SK-N-SH treated with all-trans-retinoic acid at 6 μM for 48 hours (cell line): ENCODE measurements at regions not wholly inside any gene's neighbourhood (a gene's known extent, or its start where the extent isn't known, plus 50 kb on each side); places are given as distances from the start of the nearest gene placed in this dataset.

Source experiments
- ARNTL ChIP-seq: fragments of 450-650 bp; formaldehyde crosslinking; IDR thresholded peaks from 2 replicates; pipeline ENCODE4 v1.5.0; 2020; ENCODE audit warnings: low read depth, mild to moderate bottlenecking, moderate library complexity, borderline replicate concordance
- CREB5 ChIP-seq: fragments of 250-450 bp; sonication (Bioruptor Pico); IDR thresholded peaks from 2 replicates; pipeline ENCODE4 v1.5.1; 2020; ENCODE audit warnings: low read depth, mild to moderate bottlenecking, moderate library complexity
- CSDC2 ChIP-seq: fragments of 250-450 bp; sonication (Bioruptor Pico); IDR thresholded peaks from 2 replicates; pipeline ENCODE4 v1.5.0; 2020; ENCODE audit warnings: mild to moderate bottlenecking, moderate library complexity
- GLIS3 ChIP-seq: fragments of 250-450 bp; sonication (Bioruptor Pico); IDR thresholded peaks from 2 replicates; pipeline ENCODE4 v1.5.0; 2020; ENCODE audit warnings: mild to moderate bottlenecking, moderate library complexity
- ISL1 ChIP-seq: fragments of 250-450 bp; sonication (Bioruptor Pico); IDR thresholded peaks from 2 replicates; pipeline ENCODE4 v2.1.2; 2022; ENCODE audit warnings: mild to moderate bottlenecking, moderate library complexity
- OSR1 ChIP-seq: fragments of 250-450 bp; sonication (Bioruptor Pico); IDR thresholded peaks from 2 replicates; pipeline ENCODE4 v1.8.0; 2022; ENCODE audit warnings: moderate library complexity, mild to moderate bottlenecking, inconsistent platforms
- PATZ1 ChIP-seq: fragments of 250-450 bp; sonication (Bioruptor Pico); IDR thresholded peaks from 2 replicates; pipeline ENCODE4 v1.8.0; 2020; ENCODE audit warnings: mild to moderate bottlenecking, moderate library complexity, borderline replicate concordance
- RARB ChIP-seq: fragments of 250-450 bp; sonication (Bioruptor Pico); IDR thresholded peaks from 2 replicates; pipeline ENCODE4 v1.8.0; 2021; ENCODE audit warnings: mild to moderate bottlenecking, moderate library complexity
- ZC3H10 ChIP-seq: fragments of 250-450 bp; sonication (Bioruptor Pico); IDR thresholded peaks from 2 replicates; pipeline ENCODE4 v1.5.1; 2021; ENCODE audit warnings: mild to moderate bottlenecking, moderate library complexity
- ZFP3 ChIP-seq: fragments of 250-450 bp; sonication (Bioruptor Pico); IDR thresholded peaks from 2 replicates; pipeline ENCODE4 v1.5.0; 2020; ENCODE audit warnings: mild to moderate bottlenecking, moderate library complexity
- ZFP30 ChIP-seq: fragments of 450-650 bp; formaldehyde crosslinking; IDR thresholded peaks from 2 replicates; pipeline ENCODE4 v1.5.0; 2022; ENCODE audit warnings: mild to moderate bottlenecking, moderate library complexity
- ZNF565 ChIP-seq: fragments of 450-650 bp; formaldehyde crosslinking; conservative IDR thresholded peaks from 2 replicates; pipeline ENCODE4 v1.5.0; 2020; ENCODE audit warnings: low read depth, mild to moderate bottlenecking, moderate library complexity
- ZNF70 ChIP-seq: fragments of 450-650 bp; formaldehyde crosslinking; IDR thresholded peaks from 2 replicates; pipeline ENCODE4 v1.5.0; 2020; ENCODE audit warnings: mild to moderate bottlenecking, moderate library complexity

DNA sequence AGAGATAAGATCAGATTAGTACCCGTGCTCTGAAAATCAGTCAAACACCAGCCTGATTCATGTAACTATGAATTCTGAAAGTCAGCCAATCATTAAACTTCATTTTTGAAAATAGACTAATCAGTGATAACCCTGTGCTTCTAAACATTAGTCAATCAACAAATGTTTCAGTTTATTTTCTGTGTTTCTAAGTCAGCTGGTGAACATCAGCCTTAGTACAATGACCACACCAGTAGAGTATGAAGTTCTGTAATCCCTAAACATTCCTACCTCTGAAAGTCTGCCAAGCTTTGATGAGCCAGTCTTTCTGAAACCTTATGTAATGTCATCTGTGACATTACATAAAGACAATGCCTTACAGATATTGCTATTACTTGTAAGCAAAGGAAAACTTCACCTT is 807.4 kb upstream of the CRIM1 start:
- TF ChIP-seq ARNTL (CRISPR knock-in tag) (no peak), ZNF565 (no peak), RARB (CRISPR knock-in tag) (no peak), CREB5 (CRISPR knock-in tag) (no peak), ZNF70 (no peak), ZFP3 (CRISPR knock-in tag) (no peak), GLIS3 (no peak), CSDC2 (no peak), PATZ1 (CRISPR knock-in tag) (no peak), ZFP30 (CRISPR knock-in tag) (no peak), ZC3H10 (CRISPR knock-in tag) (no peak), OSR1 (CRISPR knock-in tag) (no peak), ISL1 (CRISPR knock-in tag) (no peak)
